Right lung (tissue), 2 donors: ENCODE measurements at regions not wholly inside any gene's neighbourhood (a gene's known extent, or its start where the extent isn't known, plus 50 kb on each side); places are given as distances from the start of the nearest gene placed in this dataset.

ENCODE experiments used
- DNase-seq, 2 donors: peaks; one replicate each; pipeline ENCODE4 v3.0.0-alpha.2; 2013

- DNase-seq = no peak
Observed at GRCh38 chr3:23644099-23644498, 161.7 kb upstream of the UBE2E1 start.

GRCh38 chr3:23644676-23645075, 161.1 kb upstream of the UBE2E1 start:
- no peak for DNase-seq

DNA sequence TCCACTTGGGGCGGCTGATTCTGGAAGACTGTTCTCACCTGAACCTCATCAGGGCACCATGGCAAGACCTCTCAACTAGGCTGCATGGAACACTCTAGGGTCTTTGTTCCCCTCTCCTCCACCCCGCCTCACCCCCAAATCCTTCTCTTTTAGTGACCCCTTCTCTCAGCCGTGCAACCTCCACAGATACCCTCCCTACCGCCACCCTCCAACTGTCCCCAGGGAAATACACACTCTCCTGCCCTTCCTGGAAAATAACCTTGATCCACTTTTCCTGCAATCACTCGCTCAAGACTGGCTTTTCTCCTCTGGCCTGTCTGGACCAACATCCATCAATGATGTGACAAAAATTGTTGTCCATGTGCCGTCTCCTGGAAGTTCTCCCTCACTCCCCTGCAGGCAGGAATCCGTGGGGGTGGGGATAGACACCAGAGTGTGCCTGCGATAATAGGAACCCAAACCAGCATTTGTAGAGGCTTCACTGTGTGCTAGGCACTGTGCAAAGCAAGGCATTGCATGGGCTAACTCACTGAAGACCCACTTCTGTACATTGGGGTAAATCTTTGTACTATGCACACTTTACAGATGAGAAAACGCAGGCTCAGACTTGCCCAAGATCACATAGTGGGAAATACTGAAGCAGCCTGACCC, 160.1 kb upstream of the UBE2E1 start:
- DNase-seq = no peak

GRCh38 chr3:23646184-23646920, 159.4 kb upstream of the UBE2E1 start:
- no peak for DNase-seq

- DNase-seq = no peak
Observed at GRCh38 chr3:23647706-23648258, 158.0 kb upstream of the UBE2E1 start.

DNA sequence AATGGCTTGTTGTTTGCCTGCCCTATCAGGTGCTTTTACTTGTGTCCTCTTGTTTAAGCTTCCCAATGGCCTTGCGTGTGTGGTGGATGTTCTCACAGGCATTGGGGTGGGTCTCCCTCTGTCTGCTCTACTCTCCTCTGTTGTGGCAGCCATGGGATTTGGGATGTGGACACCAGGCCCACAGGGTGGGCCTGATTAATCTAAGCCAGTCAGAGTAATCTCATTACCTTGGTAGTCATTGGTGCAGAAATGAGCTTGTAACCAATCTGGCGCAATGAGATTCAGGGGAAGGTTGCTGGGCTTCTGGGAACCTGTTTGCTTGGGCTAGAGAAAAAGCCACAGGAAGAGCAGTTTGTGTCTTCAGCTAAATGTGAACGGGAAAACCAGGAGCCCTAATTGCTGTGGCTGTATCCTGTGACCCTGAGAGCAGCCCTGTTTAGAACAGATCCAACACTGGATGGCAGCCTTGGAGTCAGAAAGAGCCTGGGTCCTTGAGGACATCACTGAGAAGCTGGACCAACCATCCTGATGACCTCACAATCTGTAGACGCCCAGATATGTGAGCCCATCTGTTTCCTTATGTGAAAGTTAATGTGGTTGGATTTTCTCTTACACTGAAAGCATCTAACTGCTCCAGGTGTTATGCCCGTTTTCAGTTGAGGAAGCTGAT, 157.3 kb upstream of the UBE2E1 start:
- DNase-seq = no peak

DNA sequence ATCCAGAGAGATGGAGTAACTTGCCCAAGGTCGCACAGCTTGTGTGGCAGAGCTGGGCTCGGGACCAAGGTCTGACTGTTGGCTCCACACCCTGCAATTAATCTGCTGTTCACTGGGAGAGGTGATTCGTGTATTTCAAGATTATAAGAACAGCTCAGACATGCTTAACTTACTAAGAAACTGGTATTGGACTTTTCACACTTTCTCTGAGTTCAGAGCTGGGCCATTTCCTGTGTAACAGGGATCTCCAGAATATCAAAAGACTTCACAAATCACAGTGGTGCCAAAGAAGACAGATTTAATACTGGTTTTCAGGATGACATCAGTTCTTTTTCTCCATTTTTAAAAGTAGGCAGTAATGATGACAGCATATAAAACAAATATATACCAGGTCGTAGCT, 156.8 kb upstream of the UBE2E1 start:
- no peak for DNase-seq

DNA sequence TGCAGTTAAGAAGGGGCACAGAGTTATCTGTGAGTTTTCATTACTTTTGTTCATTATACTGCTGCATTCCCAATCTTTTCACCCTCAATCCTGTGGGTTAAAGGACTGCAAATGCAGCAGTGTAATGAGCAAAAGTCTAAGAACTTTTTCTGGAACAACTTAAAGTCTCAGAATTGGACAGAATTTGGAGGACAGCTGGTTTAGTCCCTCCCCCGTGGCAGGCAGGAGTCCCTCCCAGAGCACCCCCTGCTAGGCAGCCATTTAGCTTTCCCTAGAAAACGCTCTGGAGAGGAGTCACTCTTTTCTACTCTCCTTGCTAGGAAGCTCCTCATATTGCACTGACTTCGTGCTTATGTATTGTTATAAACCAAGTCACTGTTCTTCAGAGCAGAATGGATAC, 156.3 kb upstream of the UBE2E1 start:
- no peak for DNase-seq

- no peak for DNase-seq
Observed at GRCh38 chr3:23650371-23651140, 155.2 kb upstream of the UBE2E1 start.

GRCh38 chr3:23653647-23654525, 151.9 kb upstream of the UBE2E1 start:
- DNase-seq = no peak

GRCh38 chr3:23654571-23654970, 151.2 kb upstream of the UBE2E1 start:
- no peak for DNase-seq

DNA sequence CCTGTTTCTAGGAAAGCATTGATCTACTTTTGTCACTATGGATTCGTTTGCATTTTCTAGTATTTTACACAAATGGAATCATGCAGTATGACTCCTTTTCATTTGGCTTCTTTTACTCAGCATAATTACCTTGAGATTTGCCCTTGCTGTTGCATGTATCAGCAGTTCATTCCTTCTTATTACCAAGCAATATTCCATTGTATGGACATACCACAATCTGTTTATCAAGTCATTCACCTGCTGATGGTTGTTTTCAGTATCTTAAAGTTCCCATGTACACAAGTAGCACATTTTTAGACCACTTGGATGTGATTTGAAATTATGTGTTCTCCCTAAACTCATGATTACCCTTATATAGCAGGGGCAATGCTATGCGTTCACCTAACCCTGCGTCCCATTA, 150.0 kb upstream of the UBE2E1 start:
- no peak for DNase-seq

DNA sequence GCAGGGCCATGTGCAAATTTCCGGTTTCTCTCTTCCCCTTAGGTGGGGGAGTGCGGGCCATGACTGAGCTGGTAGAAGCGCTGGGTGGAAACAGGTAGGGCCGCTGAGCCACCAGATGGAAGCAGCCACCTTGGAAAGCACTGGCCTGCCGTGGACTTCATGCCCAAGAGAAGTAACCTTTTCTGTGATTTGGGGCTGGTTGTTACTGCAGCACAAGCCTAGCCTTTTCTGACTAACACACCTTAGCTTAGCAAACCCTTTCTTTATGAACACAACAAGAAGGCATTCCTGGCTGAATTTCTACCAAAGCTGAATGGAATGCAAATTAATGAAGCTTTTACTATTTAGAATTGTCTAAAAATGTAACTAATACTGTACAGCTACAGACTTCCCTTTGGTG, 149.6 kb upstream of the UBE2E1 start:
- no peak for DNase-seq

GRCh38 chr3:23656821-23657220, 148.9 kb upstream of the UBE2E1 start:
- no peak for DNase-seq

- no peak for DNase-seq
Observed at GRCh38 chr3:23657647-23658046, 148.1 kb upstream of the UBE2E1 start.

- no peak for DNase-seq
Observed at GRCh38 chr3:23659274-23659673, 146.5 kb upstream of the UBE2E1 start.

DNA sequence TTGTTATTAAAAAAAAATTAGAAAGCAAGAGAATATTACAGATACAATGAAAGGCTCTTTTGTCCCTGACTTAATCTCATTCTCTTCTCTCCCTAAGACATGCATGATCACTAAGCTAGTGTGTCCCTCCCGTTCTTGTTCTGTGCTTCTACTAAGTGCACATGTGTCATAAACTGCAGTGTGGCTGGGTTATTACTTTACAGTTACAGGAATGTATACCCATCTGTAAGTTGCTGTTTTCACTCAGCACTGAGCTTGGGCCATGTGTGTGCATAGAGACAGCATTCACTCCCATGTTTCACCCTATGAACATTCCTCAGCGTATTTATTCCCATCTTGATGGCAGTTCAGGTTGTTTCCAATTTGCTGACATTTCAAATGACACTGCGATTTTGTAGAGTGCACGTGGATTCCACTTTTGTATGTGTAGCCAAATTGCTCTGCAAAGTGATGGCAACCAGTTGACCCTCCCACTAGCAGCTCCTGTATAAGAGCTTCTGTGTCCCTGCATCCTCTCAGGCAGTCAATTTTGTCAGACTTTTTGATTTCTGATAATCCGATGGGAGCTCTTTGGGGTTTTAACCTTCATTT, 145.8 kb upstream of the UBE2E1 start:
- DNase-seq = no peak

DNA sequence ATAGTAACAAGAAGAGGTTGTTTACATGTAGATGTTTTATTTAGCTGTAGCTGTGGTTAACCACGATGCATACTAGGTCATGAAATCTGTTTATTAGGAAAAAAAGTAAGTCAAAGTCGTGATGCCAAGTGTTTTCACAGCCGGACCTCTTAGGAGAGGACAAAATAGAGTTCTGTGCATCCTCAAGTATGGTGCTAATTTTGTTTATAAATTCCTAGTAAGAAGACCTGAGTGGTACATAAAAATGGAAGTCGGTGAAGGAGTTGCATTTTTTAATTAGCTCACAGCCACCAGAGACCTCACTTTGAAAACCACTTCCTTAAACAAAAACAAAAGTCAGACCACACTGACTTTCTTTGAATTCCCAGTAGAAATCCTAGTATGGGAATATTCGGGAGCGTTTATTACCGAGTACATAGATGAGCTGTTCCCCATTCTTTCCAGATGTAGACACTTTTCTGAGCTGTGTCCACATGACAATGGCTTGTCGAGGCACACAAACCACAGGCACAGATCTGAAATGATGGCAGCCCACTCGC, 143.6 kb upstream of the UBE2E1 start:
- DNase-seq = no peak

DNA sequence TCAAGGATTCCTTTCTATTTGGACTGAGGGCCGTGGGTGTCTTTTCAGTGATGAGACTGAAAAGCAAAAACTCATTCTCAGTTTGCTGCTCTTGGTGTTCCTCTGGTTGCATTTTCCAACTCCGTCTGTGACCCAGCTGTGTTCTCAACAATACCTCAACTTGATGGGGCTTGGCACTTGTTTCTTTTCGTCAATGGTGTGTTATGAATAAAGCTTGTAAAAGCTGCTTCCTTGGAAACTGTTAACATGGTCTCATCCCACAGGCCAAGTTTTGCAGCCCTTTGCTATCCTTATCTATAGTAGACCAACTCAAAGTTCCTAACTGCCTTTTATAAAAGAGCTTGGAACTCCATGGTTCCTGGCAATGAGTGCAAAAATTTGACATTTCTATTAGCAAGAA, 142.5 kb upstream of the UBE2E1 start:
- DNase-seq = no peak

DNA sequence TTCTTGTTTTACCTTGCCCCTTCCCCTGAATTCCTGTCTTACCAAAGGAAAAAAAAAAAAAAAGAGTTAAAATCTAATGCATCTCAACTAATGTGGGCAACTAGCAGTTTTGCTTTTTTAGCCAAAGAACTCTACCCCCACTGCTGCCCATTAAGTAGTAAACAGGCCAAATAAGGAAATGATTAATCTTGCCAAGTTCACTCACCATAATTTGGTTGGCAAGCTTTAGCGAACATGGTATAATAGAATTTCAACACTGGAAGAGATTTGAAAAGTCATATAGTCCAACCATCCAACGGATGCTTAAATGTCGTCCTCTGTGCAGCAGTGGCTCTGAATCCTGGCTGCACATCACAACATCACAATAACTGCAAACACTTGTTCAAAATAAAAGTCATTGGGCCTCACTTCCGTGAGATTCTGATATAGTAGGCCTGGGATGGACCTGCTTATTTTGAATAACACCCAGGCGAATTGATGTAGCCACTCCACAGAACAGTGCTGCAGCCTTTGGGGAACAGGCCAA, 142.0 kb upstream of the UBE2E1 start:
- no peak for DNase-seq
